Natural killer cell treated with Interleukin-12 subunit alpha and Interleukin-12 subunit beta and Interleukin-15 and Interleukin-18, amount 100 ng/mL, for 72 hours (primary cell): ENCODE measurements at regions not wholly inside any gene's neighbourhood (a gene's known extent, or its start where the extent isn't known, plus 50 kb on each side); places are given as distances from the start of the nearest gene placed in this dataset.

Experiments used
- ATAC-seq, 2 donors: fragments of 150-1000 bp; cut with Tn5 transposase in 1 of 2; sonication (Bioruptor Pico), chemical (Tn5 transposase) in 1 of 2; 2 replicates each; pipeline ENCODE4 v1.10.0; 2021
- DNase-seq: peaks from one replicate; pipeline ENCODE4 v3.0.0; 2022; ENCODE audit warnings: low spot score
- H3K27ac Mint-ChIP-seq, 2 donors: 1 replicate in 1 of 2; 2 replicates in 1 of 2; pipeline ENCODE4 v1.8.0; 2022; ENCODE audit warnings: mixed read lengths in 2 of 2, mild to moderate bottlenecking in 1 of 2, moderate library complexity in 1 of 2
- H3K27me3 Mint-ChIP-seq, 2 donors: 1 replicate in 1 of 2; 2 replicates in 1 of 2; pipeline ENCODE4 v1.8.0; 2022; ENCODE audit warnings: mixed read lengths in 2 of 2
- H3K36me3 Mint-ChIP-seq: one replicate; pipeline ENCODE4 v1.8.0; 2022; ENCODE audit warnings: mixed read lengths
- H3K4me1 Mint-ChIP-seq, 2 donors: 1 replicate in 1 of 2; 2 replicates in 1 of 2; pipeline ENCODE4 v1.8.0; 2022; ENCODE audit warnings: low read depth in 2 of 2, mixed read lengths in 2 of 2, mild to moderate bottlenecking in 1 of 2
- H3K4me3 Mint-ChIP-seq: one replicate; pipeline ENCODE4 v1.8.0; 2022; ENCODE audit warnings: mixed read lengths
- H3K9me3 Mint-ChIP-seq: 2 replicates; pipeline ENCODE4 v1.8.0; 2022; ENCODE audit warnings: mixed read lengths

DNA sequence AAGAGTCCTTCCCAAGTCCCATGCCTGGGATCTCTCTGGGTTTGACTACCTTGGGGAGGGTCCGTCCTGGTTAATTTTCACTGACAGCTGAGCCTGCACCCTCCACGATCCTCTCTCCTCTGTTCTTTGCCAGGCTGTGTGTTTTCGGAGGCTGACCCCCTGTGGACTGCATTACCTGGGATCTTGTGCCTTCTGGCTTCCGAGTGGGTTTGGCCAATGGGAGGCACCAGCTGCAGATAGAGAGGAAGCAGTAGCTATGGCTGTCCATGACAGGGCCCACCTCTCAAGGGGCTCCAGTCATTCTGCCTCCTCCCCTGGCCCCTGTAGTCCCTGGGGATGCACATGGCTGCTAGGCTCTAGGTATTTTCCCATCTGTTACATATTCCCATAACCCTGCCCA lies 285.0 kb downstream of the DMRT2 start:
- no peak overlapping the region for H3K4me3 Mint-ChIP-seq
- H3K9me3 Mint-ChIP-seq: no peaks in the 10 kb centered on the region
- H3K27ac Mint-ChIP-seq: no peak overlapping the region
- H3K27me3 Mint-ChIP-seq: no peaks in the 10 kb centered on the region
- ATAC-seq (no peak), DNase-seq (no peak)
- no peaks in the 10 kb centered on the region for H3K4me1 Mint-ChIP-seq
- no peaks in the 10 kb centered on the region for H3K36me3 Mint-ChIP-seq

DNA sequence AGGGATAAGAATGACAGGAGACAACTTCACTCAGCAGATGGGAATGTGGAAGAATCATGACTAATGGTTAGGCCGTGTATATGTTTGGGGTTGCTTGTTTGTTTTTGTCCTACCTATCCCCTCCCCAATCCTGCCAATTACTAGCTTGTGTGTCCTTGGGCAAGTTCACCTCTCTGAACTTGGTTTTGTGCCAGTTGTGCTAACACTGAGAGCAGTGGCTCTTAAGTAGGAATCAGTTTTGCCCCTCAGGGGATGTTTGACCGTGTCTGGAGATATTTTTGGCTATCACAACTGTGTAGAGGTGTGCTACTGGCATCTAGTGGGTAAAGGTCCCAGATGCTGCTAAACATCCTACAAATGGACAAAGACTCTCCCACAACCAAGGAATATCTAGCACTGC lies 287.0 kb downstream of the DMRT2 start:
- H3K27me3 Mint-ChIP-seq: no peaks in the 10 kb centered on the region
- H3K9me3 Mint-ChIP-seq: no peaks in the 10 kb centered on the region
- DNase-seq: no peak
- no peaks in the 10 kb centered on the region for H3K36me3 Mint-ChIP-seq
- ATAC-seq: no peak
- no peaks in the 10 kb centered on the region for H3K4me1 Mint-ChIP-seq
- no peak overlapping the region for H3K4me3 Mint-ChIP-seq
- no peak overlapping the region for H3K27ac Mint-ChIP-seq

DNA sequence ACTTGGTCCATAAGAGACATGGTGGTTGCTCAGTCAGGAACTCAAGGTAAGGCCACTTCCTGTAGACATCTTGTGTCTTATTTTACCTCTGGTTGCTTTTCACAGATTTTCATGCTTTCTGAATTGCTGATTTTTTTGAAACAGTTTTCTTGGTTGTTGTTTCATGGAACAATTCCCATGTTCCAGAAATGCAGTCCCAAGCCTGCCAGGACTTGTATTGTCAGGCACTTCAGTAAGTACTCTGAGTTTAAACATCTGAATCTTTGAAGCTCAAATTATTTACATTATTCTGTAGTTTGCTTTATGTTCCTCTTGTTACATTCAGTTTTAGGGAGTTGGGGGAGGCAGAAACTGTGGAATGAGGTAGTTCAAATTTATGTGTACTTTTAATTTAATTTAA lies 290.2 kb downstream of the DMRT2 start:
- Mint-ChIP-seq H3K27ac (no peak overlapping the region), H3K9me3 (no peaks in the 10 kb centered on the region), H3K36me3 (no peaks in the 10 kb centered on the region), H3K4me3 (no peak overlapping the region), H3K27me3 (no peaks in the 10 kb centered on the region), H3K4me1 (no peaks in the 10 kb centered on the region)
- DNase-seq (no peak), ATAC-seq (no peak)

DNA sequence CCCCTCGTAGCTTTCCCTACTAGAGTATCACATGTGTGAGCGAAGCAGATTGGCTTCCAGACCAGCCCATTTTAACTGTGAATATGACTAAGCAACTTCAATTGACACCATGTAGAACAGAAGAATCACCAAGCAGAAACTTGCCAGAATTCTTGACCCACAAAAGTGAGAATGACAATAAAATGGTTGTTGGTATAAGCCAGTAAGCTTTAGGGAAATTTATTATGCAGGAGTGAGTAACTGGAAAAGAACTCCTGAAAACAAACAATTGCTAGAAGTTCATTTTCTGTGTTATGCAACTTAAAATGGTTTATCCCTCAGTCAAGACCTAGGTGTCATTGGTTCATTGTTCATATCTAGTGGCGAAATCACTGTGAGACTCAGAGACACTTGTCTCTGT lies 303.1 kb downstream of the DMRT2 start:
- Mint-ChIP-seq H3K27me3 (no peaks in the 10 kb centered on the region), H3K9me3 (peaks cover 11% of the 10 kb centered on the region), H3K4me3 (no peak overlapping the region), H3K36me3 (no peaks in the 10 kb centered on the region), H3K27ac (no peak overlapping the region), H3K4me1 (no peaks in the 10 kb centered on the region)
- no peak for DNase-seq
- ATAC-seq: no peak

DNA sequence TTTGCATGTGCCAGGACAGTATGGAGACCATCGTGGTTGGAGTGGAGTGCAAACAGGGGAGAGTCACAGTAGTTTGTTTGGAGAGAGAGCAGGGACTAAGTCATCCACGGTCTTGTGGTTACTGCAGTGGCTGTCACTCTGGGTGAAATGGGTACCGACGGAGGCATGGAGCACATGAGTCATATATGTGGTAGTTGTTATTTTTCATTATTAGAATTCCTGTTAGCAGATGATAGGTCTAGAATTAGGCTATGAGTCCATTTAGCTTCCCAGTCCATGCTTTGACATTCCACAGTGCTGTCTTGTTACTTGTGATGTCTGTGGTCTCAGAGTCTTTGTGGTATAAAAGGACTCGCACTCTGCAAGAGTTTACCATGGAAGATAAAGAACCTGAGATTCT lies 303.9 kb downstream of the DMRT2 start:
- ATAC-seq (no peak), DNase-seq (no peak)
- Mint-ChIP-seq H3K4me3 (no peak overlapping the region), H3K4me1 (no peaks in the 10 kb centered on the region), H3K27ac (no peak overlapping the region), H3K27me3 (no peaks in the 10 kb centered on the region), H3K9me3 (peaks cover 11% of the 10 kb centered on the region), H3K36me3 (no peaks in the 10 kb centered on the region)

DNA sequence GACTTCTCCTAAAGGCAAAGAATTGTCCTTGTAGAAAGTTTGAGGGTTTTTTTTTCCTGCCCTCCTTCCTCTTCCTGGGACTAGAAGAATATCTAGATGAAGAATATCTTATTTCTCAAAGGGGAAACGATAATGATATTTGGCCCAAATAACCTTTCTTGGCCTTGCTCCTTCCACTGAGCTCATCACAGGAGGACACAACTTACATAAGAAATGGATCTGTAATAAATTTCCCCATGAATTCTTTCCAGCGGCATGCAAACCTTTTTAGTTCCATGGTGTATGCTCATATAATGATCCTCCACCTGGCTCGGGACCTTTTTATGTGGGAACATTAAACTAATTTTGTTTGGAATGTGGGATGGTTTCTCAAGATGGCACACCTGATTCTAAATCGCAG lies 304.4 kb downstream of the DMRT2 start:
- H3K4me1 Mint-ChIP-seq: no peaks in the 10 kb centered on the region
- H3K4me3 Mint-ChIP-seq: no peak overlapping the region
- no peaks in the 10 kb centered on the region for H3K27me3 Mint-ChIP-seq
- ATAC-seq (no peak), DNase-seq (no peak)
- peaks cover 11% of the 10 kb centered on the region for H3K9me3 Mint-ChIP-seq
- no peaks in the 10 kb centered on the region for H3K36me3 Mint-ChIP-seq
- no peak overlapping the region for H3K27ac Mint-ChIP-seq

DNA sequence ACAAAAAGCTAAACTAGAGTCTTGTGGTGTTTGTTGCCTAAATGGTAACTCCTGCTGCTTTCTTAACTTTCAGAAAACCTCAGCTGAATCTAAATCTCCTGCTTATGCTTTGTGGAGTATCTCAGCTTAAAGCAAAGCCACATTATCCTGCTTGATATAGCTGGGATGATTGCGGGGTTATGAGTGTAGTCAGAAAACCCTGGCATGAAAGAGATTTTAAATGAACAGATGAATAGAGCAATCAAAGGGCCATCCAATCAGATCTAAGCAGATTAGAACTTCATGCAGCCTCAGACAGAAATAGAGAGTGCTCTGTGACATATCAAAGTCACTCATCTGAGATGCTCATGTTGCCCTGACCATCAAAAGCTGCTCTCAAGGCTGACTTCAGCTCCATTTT lies 305.5 kb downstream of the DMRT2 start:
- Mint-ChIP-seq H3K4me1 (no peaks in the 10 kb centered on the region), H3K36me3 (no peaks in the 10 kb centered on the region), H3K27me3 (no peaks in the 10 kb centered on the region), H3K4me3 (no peak overlapping the region), H3K27ac (no peak overlapping the region), H3K9me3 (peaks cover 9% of the 10 kb centered on the region)
- no peak for ATAC-seq
- no peak for DNase-seq

DNA sequence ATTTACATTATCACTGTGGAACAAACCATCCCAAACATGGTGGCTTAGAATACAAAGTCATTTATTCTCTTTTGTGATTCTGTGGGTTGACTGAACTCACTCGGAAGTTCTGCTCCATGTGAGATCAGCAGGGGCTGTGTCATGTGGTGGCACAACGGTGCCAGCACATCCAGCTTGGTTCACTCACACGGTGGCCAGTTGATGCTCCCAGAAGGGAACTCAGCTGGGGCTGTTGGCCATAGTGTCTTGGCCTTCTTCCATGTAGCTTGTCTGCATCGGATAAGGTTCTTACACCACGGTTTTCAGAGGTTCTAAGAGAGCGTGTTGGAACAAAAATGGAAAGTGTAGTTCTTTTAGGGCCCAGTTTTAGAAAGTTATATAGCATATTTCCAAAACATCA lies 312.7 kb downstream of the DMRT2 start:
- ATAC-seq: no peak

DNA sequence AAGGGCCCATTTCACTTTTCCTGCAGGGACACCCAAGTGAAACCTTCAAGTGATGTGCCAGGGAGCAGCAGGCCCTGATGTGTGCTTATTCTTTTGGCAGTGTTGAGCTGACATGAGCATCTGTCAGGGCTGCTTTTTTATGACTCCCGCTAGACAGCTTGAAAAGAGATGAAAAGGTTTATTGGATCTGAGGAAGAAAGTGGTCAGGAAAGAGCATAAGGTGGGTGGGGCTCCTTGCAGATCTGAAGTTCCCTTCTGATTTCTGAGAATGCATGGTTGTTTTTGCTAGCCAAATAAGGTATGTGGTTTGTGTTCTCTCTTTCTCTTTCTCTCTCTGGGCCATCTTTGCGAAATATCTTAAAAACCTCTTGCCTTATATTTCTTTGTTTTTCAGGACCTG lies 316.1 kb downstream of the DMRT2 start:
- H3K4me3 Mint-ChIP-seq: no peak overlapping the region
- DNase-seq (no peak), ATAC-seq (no peak)

More for the DNA sequence above, 312.7 kb downstream of the DMRT2 start:
- Mint-ChIP-seq H3K4me3 (no peak overlapping the region), H3K9me3 (peaks cover 3% of the 10 kb centered on the region), H3K36me3 (no peaks in the 10 kb centered on the region), H3K27ac (no peak overlapping the region), H3K27me3 (peaks cover 0 to 7% of the 10 kb centered on the region in 2 donors), H3K4me1 (no peaks in the 10 kb centered on the region)
- DNase-seq: no peak

DNA sequence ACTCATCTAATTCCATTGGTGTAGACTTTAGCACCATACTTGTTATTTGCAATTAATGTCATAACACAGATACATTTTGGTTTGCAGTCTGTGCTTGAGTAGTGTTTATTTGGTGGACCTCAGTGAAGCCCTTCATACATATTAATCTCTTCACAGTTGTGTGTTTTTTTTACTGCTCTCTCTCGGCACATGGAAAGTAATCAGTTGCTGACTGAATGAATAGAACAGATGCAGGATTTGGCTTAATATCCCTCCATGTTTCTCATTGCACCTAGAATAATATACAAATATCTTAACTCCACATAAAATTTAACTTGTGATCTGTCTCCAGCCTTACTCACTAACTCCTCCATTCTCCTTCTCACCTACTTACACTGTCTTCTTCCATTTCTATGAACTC lies 319.1 kb downstream of the DMRT2 start:
- Mint-ChIP-seq H3K4me1 (no peaks in the 10 kb centered on the region), H3K4me3 (no peak overlapping the region), H3K27ac (no peak overlapping the region), H3K36me3 (no peaks in the 10 kb centered on the region), H3K27me3 (peaks cover 0 to 5% of the 10 kb centered on the region in 2 donors), H3K9me3 (peaks cover 3% of the 10 kb centered on the region)
- ATAC-seq: no peak
- DNase-seq: no peak

More for the DNA sequence above, 316.1 kb downstream of the DMRT2 start:
- Mint-ChIP-seq H3K36me3 (no peaks in the 10 kb centered on the region), H3K9me3 (peaks cover 3% of the 10 kb centered on the region), H3K27me3 (peaks cover 0 to 7% of the 10 kb centered on the region in 2 donors), H3K27ac (no peak overlapping the region), H3K4me1 (no peaks in the 10 kb centered on the region)

DNA sequence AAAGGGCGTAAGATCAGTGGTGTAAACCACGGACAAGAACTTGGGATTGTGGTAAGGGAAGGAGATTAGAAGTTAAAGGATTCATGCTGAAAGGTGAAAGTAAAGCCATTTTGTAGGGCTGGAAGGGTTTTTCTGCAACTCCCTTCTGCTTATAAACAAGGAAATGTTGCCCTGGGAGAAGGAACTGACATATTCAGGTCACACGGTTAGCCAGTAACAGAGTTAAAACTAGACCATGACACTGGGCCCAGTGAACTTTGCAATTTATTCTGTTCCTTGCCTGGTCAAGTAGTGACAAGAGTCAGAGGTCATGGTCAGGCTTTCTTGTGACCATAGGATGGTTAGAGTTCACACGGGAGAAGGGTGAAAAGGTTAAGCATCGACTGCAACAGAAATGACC lies 323.3 kb downstream of the DMRT2 start:
- H3K4me1 Mint-ChIP-seq: no peaks in the 10 kb centered on the region
- H3K9me3 Mint-ChIP-seq: peaks cover 3% of the 10 kb centered on the region
- ATAC-seq (no peak), DNase-seq (no peak)
- no peak overlapping the region for H3K27ac Mint-ChIP-seq
- H3K4me3 Mint-ChIP-seq: no peak overlapping the region
- peaks cover 0 to 5% of the 10 kb centered on the region in 2 donors for H3K27me3 Mint-ChIP-seq
- no peaks in the 10 kb centered on the region for H3K36me3 Mint-ChIP-seq

DNA sequence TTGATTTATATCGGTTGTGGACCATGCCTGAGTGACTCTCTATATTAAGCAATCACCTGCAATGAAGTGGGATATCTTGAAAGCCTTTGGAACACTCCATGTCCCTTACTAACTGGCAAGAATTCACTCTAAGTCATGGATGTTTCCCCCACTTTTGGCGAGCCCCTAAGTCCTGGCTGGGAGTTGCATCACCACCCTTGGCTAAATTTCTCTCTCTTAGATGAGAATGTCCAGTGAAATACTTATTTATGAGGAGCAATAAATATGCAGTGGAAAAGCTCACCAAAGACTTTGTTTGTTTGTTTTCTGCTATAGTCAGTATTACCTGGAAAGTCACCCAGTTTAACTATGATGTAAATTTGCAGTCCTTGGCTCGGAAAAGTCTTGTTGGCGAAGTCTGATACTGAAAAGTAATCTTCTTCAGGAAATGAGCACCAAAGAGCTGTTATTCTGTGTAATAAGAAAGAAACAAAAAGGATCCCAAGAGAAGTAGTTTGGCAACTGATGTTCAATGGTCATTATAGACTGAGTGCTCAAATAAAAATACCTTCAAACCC lies 333.8 kb downstream of the DMRT2 start:
- no peaks in the 10 kb centered on the region for H3K27me3 Mint-ChIP-seq
- H3K36me3 Mint-ChIP-seq: no peaks in the 10 kb centered on the region
- no peak for ATAC-seq
- DNase-seq: no peak
- no peak overlapping the region for H3K27ac Mint-ChIP-seq
- H3K4me1 Mint-ChIP-seq: no peaks in the 10 kb centered on the region
- no peaks in the 10 kb centered on the region for H3K9me3 Mint-ChIP-seq
- H3K4me3 Mint-ChIP-seq: no peak overlapping the region

DNA sequence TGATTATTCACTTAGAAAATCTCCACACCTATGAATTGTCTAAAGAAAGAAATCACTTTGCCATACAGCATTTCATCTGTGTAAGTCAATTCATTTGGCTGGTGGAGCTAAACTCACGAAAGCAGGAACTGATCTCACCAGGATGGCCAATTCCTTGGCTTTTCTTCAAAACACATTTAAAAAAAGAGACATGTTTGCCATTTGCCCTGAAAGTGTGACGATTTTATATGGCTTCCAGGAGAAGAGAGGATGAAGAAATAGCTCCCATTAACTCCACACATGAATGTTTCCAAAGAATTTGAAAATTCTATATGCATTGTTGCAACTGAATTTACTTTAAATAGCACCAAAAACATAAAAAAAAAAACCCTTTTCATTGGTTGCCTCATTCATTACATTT lies 334.7 kb downstream of the DMRT2 start:
- Mint-ChIP-seq H3K9me3 (no peaks in the 10 kb centered on the region), H3K27me3 (no peaks in the 10 kb centered on the region), H3K4me3 (no peak overlapping the region), H3K36me3 (no peaks in the 10 kb centered on the region), H3K4me1 (no peaks in the 10 kb centered on the region), H3K27ac (no peak overlapping the region)
- no peak for ATAC-seq
- no peak for DNase-seq

DNA sequence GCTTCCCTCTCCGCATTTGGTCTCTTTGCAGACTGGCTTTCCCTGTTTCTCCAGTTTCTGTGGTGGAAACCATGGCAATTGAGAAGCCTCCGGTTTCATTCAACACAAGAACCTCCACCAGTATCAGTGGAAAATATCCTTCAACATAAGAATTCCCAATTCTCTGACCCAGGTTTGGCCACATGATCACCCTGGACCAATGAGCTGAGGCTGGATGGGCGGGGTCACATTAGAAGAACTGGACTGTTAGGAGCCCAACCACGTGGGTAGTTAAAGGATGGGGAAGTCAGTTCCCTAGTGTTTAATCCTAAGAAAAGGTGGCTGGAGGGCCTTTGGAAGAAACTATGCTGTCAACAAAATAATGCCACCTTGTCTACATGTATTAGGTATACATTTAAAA lies 336.3 kb downstream of the DMRT2 start:
- no peaks in the 10 kb centered on the region for H3K9me3 Mint-ChIP-seq
- no peak for ATAC-seq
- H3K27ac Mint-ChIP-seq: no peak overlapping the region
- no peak overlapping the region for H3K4me3 Mint-ChIP-seq
- no peaks in the 10 kb centered on the region for H3K27me3 Mint-ChIP-seq
- H3K36me3 Mint-ChIP-seq: no peaks in the 10 kb centered on the region
- DNase-seq: no peak
- no peaks in the 10 kb centered on the region for H3K4me1 Mint-ChIP-seq

DNA sequence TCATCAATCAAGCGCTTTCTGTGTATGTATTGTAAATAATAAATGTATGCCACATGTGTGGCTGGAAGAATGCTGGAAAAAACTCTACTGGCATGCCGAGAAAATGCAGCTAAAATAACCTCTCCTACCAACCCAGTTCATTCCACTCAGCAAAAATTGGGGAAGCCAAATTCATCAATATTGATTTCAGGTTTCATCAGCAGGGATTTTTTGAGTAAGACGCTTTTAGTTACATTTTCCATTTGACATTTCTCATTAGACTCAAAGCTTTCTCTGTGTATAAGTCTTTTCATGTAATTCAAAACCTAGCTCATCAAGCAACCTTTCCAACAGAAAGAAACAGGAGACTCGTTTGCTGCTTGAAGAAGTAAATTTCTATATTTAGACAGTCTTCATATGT lies 338.1 kb downstream of the DMRT2 start:
- Mint-ChIP-seq H3K36me3 (no peaks in the 10 kb centered on the region), H3K9me3 (peaks cover 2% of the 10 kb centered on the region), H3K4me3 (no peak overlapping the region), H3K27me3 (peaks cover 0 to 2% of the 10 kb centered on the region in 2 donors), H3K4me1 (no peaks in the 10 kb centered on the region), H3K27ac (no peak overlapping the region)
- ATAC-seq (no peak), DNase-seq (no peak)
